HG02973 (cell line): ENCODE measurements at regions not wholly inside any gene's neighbourhood (a gene's known extent, or its start where the extent isn't known, plus 50 kb on each side); places are given as distances from the start of the nearest gene placed in this dataset.

ENCODE experiments used
- ATAC-seq: cut with Tn5 transposase; IDR thresholded peaks from one replicate; pipeline ENCODE4 v1.9.1; 2021; ENCODE audit warnings: moderate library complexity; ENCODE audit not compliant: unreplicated experiment

GRCh38 chr2:198375083-198375410 lies 570.7 kb downstream of the PLCL1 start:
- ATAC-seq: no peak

DNA sequence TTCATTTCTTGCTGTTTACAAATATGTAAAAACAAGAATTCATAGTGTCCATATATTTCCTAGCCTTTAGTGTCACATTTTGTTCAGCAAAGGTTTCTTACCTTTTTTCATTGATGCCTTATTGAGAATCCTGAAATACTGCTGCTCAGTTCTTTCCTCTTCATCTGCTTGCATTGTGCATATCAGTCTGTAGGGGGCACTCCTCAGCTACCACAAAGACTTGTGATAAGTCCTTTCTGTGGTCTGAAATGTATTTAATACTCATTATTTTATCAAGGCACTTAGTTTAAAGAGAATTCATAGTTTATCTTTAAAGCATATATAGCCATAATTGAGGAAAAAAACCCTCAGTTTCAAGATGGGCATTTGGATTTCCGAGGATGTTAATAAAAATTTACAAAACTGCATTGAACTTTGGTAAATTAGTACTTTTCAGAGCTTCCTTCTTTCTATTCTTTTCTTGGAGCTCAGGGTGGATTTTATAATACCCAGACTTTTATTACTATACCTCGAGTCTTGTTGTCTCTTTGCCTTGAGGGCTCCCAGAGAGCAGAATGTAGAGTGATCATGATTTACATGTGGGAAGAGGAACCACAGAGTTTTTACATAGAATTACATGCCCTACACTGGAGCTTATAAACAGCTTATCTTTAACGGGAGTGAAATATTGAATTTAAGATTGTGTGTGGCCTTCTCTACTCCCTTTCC lies 570.1 kb downstream of the PLCL1 start:
- ATAC-seq: no peak

DNA sequence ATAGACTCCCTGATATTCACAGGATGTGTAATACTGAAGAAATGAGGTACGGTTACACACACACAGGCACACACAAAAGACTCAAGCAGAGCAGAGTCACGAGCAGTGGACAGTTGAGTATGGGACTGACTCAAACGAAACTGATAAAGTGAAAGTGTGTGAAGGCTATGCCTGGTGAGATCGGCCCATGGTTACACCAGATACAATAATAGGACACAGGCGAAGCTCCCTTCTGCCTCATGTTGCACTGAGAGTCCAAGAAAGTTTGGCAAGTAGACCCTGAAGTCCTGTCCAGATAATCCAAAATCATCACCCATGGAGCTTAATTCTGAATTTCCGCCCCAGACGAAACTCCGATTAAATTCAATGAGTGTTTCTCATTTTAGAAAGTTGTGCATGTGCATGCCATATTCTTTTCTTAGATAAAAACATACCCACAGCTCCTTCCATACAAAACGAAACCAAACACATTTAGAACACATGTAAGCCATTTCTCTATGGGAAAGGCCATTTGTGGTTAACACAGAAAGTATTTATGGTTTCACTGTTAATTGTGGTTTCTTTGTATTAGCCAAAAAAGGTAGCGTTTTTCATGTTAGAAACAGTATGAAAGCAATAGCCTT lies 567.6 kb downstream of the PLCL1 start:
- peak; percentile 98 for ATAC-seq

DNA sequence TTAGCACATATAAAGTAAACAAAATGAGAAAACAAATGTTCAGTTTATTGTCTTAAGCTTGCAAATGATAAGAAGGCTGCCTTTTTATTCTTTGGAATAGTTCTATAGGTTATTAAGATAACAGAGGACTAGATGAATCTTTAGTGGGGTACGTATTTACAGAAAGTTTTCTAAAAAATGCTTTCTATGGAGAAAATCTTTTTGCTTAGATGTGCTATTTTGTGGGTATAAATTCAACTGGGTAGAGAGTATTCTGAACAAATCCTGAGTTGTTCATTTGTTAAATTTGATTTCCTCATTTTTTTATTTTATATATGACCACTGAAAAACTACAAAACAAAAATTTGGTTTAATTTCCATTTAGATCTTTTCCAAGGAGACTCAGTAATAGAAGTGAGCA lies 566.9 kb downstream of the PLCL1 start:
- no peak for ATAC-seq

GRCh38 chr2:198368089-198368488 lies 563.7 kb downstream of the PLCL1 start:
- no peak for ATAC-seq

- ATAC-seq: no peak
Observed at GRCh38 chr2:198362740-198363139, 558.3 kb downstream of the PLCL1 start.

- ATAC-seq: no peak
Observed at GRCh38 chr2:198359308-198359707, 554.9 kb downstream of the PLCL1 start.

- no peak for ATAC-seq
Observed at GRCh38 chr2:198356157-198356556, 551.8 kb downstream of the PLCL1 start.

GRCh38 chr2:198351647-198352046 lies 547.3 kb downstream of the PLCL1 start:
- ATAC-seq: no peak

DNA sequence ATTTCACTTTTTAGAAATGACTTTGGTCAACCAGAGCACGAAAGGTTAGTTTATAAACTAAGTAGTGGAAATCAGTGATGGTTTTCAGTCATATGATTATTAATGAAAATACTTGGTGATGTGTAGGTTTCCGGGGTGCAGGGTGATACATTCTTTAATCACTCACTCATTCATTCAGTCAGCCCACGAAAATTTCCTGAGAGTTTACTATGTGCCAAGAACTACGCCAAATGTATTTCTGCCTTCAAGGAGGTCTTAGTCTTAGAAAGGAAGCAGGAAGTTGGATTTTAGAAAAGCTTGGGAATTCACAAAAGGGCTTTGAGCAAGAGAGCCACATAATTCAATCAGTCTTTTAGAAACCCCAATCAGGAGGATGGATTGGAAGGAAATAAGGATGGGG lies 543.6 kb downstream of the PLCL1 start:
- no peak for ATAC-seq

- ATAC-seq: no peak
Observed at GRCh38 chr2:198347349-198347748, 543.0 kb downstream of the PLCL1 start.

DNA sequence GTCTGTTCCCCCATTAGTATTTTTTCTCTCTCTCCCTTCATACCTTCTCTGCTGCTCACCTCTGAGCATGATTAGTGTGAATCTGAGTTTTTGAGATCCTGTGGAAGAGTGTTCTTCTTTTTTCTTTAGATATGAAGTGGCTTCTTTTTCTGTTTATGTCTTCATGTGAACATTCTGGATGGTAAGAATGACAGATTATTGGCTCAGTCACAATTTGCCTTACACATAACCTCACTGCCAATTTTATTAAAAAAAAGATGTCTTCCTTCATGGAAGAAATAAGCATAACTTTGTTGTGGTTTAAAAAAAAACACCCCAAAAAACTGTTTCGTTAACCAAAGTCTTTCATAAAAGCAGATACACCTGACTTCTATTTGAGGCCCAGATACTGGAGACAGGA lies 539.1 kb downstream of the PLCL1 start:
- ATAC-seq: no peak

DNA sequence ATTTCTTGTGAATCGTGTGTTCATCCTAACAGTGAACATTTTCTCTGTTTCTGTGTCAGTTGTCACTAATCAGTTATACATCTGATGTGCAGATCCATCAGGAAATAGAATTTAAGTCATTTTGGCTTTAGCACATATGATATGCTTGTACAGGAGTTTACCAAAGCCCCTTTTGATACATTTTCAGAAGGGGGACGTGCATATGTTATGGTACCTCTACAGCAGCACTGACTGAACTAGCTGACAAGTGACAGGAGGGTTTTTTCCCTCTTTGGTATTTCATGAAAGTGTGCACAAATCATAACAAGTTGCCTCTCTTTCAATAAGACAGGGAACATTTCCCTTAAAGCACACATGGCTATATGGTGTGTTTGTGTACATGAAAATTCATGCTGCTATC lies 536.5 kb downstream of the PLCL1 start:
- ATAC-seq: no peak

DNA sequence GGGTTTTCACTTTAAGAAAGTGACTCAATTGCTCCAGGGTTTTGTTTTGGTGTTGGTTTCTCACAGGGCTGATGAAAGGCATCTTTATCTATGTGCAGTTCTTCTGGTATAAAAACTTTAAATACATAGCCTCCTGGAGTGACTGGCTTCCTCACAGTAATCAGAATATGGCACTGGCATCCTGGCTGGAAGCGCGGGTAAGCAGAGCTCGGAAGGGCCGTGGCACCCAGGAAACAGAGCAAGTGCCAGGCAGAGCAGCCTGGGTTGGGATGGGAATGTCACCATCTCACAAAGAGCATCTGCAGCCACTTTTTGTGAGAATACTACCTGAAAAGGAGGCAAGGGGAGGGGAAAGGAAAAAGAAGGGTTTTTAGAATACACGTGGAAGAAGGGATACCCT lies 534.7 kb downstream of the PLCL1 start:
- no peak for ATAC-seq

DNA sequence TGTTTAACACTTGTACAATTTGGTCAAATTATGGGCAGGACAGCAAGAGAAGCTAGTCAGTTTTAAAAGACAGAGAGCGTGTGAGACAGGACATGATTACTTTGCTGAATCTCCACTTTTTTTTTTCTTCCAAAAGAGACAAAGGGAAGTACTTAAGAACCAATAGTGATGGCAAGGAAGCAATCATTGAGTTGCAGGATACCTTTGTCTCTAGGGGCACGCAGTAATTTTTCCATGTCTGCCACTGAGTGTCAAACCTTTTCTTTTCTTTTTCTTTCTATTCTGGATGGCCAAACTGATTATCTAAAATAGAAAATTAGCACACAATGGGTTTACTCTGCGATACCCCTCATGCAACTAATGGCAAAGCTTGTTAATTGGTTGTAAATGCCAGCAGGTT lies 533.0 kb downstream of the PLCL1 start:
- ATAC-seq: no peak

DNA sequence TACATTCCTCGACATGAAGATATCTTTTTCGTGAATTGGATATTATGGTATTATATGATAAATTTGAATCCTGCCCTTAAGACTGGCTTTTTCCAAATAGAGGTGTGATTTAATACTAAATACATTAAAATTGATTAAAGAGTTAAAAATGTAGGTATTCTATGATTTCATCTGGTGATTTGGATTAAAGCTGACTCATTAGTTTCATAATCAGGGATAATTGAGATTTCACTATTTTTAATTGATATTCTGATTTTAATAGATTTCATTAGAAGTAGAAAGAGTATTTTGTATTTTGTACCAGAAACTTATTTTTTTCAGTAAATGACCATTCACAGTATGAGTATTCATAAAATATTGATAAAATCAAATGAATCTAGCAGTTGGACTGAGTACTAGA lies 524.1 kb downstream of the PLCL1 start:
- no peak for ATAC-seq

GRCh38 chr2:198327526-198327925 lies 523.1 kb downstream of the PLCL1 start:
- no peak for ATAC-seq

GRCh38 chr2:198326431-198326830 lies 522.0 kb downstream of the PLCL1 start:
- no peak for ATAC-seq

DNA sequence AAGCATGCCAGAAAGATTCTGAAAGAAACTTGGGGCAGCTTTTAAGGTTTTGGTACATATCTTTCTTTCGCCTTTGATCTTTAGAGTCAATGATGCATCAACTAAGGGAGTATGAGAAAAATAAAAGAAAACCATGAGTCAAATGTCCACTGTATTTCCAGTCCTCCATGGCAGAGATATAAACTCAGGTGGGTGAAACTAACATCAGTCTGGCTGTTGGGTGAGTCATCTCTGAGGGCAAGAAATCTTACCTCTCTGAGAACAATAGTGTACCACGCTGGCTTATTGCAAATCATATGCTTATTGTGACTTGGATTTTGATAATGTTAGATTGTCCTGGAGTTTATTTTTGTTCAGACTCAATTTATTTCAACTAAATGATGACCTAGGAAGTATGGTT lies 521.0 kb downstream of the PLCL1 start:
- no peak for ATAC-seq

DNA sequence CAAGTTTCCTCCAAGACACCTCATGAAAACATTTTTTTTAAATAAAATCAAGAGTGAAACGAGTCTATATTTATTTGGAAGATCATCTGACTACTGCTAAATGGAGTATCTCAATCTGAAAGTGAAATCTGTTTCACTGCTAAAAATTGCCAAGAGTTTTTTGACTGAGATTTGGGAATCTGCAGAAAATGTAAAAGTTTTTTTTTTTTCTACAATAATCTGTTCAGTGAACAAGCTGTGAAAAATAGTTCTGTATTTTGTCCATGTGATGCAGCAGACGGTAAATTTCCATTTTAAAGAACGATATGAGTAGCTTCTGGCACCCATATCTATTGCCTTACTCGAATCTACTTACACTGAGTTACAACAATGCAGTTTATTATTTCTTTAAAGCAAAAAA lies 519.7 kb downstream of the PLCL1 start:
- ATAC-seq: no peak

- ATAC-seq: no peak
Observed at GRCh38 chr2:198322275-198322674, 517.9 kb downstream of the PLCL1 start.

DNA sequence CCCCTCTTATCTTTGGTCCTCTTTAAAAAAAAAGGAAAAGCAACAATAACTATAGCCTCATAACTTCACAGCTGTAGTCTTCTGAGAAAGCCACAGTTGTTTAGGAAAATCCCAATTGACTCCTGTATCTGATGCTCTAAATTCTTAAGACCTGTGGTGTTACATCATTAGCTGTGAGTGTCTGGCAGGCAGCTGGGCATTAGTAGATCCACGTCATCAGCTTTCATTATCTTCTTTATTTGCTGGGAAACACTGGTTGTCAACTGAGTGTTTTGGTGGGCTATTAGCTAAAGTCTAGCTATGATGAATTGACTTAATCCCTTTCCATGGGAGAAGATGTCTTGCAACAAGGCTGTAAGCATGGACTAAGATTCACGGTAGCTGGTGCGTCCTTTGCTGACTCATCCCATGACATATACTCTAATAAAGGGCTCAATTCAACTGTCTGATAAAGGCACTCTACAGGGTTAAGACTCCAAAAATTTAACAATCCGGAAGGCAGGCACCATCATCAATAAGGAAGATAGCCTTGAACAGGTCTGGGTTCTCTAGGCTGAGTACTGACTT lies 517.2 kb downstream of the PLCL1 start:
- ATAC-seq: no peak
